ENCODE measurements at regions not wholly inside any gene's neighbourhood (a gene's known extent, or its start where the extent isn't known, plus 50 kb on each side); places are given as distances from the start of the nearest gene placed in this dataset.

- TF ChIP-seq EZH2 (IDR thresholded peaks at IDR 0.05; ENCODE audit: borderline replicate concordance, low read length), result no peak
- TF ChIP-seq, protein P1, sequence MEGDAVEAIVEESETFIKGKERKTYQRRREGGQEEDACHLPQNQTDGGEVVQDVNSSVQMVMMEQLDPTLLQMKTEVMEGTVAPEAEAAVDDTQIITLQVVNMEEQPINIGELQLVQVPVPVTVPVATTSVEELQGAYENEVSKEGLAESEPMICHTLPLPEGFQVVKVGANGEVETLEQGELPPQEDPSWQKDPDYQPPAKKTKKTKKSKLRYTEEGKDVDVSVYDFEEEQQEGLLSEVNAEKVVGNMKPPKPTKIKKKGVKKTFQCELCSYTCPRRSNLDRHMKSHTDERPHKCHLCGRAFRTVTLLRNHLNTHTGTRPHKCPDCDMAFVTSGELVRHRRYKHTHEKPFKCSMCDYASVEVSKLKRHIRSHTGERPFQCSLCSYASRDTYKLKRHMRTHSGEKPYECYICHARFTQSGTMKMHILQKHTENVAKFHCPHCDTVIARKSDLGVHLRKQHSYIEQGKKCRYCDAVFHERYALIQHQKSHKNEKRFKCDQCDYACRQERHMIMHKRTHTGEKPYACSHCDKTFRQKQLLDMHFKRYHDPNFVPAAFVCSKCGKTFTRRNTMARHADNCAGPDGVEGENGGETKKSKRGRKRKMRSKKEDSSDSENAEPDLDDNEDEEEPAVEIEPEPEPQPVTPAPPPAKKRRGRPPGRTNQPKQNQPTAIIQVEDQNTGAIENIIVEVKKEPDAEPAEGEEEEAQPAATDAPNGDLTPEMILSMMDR (IDR thresholded peaks at IDR 0.05; ENCODE audit: low read length), result no peak
Observed at GRCh38 chr6:74283532-74283931, 587.5 kb downstream of the CD109 start.
